Skin of body (tissue), 1 donor: ENCODE measurements at regions not wholly inside any gene's neighbourhood (a gene's known extent, or its start where the extent isn't known, plus 50 kb on each side); places are given as distances from the start of the nearest gene placed in this dataset.

Experiments
- DNase-seq: peaks from one replicate; lab custom pipeline; 2025; lab: John Stamatoyannopoulos, UW

- no peak for DNase-seq
These were observed 211.4 kb downstream of the GRIN2B start for GRCh38 chr12:13769966-13770365.

DNA sequence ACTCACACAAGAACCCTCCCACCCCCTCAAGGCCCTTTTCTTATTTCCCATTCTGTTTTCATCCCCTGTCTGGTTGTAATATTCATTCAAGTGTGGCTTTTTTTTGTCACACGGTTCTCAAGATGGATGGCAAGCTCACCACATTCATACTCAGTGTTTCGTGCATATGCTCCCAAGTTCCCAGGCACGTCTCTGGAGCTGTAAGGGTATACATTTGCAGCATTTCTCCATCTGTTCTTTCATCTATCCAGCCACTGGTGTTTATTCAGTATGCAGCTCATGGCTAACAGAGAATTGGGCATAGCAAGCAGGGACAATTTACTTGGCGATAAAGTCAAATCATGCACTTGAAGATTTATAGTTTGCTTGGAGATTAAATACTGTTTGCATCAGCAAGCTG, 212.1 kb downstream of the GRIN2B start:
- no peak for DNase-seq

DNA sequence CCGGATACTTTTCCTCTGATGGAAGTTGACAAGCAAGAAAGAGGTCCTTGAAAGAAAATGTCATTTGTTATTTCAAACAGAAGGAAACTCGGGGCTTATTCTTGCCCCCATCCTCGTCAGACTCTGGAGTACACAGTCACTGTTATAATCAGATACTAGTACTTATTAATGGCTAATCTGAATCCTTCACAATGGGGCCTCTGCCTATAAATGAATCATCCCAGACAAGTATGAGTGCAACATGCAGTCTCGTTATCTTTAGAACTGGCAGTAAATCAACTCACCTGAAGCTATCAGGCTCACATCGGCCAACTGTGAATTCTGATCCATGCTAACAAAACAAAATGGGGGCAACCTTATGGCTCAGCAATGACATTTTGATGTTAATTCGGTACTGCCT, 216.7 kb downstream of the GRIN2B start:
- no peak for DNase-seq

GRCh38 chr12:13749389-13749788, 232.0 kb downstream of the GRIN2B start:
- DNase-seq = no peak

- no peak for DNase-seq
These were observed 236.1 kb downstream of the GRIN2B start for GRCh38 chr12:13745111-13745860.

GRCh38 chr12:13744561-13744960, 236.8 kb downstream of the GRIN2B start:
- no peak for DNase-seq

DNA sequence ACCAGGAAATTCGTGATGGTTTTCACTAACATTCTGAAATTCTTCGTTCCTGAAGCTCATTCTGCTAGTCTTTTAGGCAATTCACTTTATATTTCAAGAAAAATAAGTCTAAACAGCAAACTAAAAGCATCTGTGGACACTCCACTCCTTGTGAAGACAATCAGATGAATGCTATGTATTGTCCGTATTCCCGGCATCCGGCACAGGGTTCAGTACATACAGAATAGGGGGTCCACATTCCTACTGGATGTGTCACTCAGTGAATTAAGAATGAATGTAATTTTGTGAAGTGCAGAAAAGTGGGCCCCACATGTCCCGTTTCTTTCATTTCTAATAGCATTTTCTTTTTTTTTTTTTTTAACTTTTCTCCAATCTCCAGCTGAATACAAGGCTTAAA, 241.3 kb downstream of the GRIN2B start:
- DNase-seq = no peak

- DNase-seq = no peak
These were observed 245.7 kb downstream of the GRIN2B start for GRCh38 chr12:13735734-13736133.

- DNase-seq = no peak
These were observed 246.7 kb downstream of the GRIN2B start for GRCh38 chr12:13734584-13735152.

DNA sequence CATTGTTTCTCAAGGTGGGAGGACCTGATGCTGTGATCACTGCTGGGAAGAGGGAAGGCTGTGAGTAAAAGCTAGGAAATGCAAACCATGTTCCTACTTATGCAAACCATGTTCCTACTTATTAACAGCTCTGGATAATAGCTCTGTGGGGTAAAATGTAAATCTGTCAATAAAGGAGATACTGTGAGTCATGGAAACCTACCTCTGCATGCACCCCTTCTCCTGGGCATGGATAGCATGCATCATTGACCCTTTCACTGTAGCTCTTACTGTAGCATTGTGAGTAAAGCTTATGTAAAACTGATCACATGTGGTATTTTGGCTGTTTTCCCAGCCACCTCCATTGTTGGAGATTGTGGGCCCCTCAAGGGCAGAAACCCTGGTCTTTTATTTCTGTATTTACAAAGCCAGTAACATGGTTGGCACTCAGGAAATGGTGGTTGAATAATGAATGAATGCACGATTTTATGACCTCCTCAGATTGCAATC, 253.7 kb downstream of the GRIN2B start:
- no peak for DNase-seq

GRCh38 chr12:13725049-13725448, 256.4 kb downstream of the GRIN2B start:
- DNase-seq = no peak

- no peak for DNase-seq
These were observed 257.3 kb downstream of the GRIN2B start for GRCh38 chr12:13724136-13724535.

GRCh38 chr12:13719986-13720385, 261.4 kb downstream of the GRIN2B start:
- DNase-seq = no peak

DNA sequence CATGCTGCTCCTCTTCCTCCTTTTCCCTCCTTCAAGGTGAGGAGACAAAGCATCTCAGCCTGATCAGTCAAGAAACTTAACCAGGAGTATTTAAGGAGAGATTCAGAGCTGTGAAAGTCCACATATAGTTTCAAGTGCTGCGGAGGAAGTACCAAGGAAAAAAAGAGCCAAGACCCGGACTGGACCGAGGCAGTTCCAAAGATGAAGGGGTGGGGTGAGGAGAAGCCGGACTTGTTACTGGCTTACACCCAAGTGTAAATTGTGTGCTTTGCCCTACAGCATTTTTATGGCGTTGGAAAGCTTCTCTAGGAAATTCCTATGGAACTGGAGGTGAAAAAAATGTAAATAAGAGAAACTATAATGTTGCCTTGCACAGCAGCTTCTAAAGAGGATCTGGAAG, 263.1 kb downstream of the GRIN2B start:
- DNase-seq = no peak

DNA sequence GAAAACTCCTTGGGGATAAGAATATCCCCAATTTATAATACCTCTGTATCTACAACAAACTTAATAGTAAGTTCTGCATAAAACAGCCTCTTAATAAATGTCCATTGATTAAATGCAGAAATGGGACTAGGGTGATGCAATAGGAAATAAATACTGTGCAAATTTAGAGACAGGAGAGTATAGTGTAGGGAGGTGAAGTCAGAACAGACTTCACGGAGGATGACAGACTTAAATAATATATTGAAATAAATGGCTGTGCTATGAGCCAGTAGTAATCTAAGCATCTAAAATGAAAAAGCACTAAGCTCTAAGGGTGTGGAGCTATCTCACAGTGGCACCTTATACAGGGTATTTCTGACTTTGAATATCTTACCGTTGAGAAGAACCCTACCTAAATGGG, 265.3 kb downstream of the GRIN2B start:
- no peak for DNase-seq

DNA sequence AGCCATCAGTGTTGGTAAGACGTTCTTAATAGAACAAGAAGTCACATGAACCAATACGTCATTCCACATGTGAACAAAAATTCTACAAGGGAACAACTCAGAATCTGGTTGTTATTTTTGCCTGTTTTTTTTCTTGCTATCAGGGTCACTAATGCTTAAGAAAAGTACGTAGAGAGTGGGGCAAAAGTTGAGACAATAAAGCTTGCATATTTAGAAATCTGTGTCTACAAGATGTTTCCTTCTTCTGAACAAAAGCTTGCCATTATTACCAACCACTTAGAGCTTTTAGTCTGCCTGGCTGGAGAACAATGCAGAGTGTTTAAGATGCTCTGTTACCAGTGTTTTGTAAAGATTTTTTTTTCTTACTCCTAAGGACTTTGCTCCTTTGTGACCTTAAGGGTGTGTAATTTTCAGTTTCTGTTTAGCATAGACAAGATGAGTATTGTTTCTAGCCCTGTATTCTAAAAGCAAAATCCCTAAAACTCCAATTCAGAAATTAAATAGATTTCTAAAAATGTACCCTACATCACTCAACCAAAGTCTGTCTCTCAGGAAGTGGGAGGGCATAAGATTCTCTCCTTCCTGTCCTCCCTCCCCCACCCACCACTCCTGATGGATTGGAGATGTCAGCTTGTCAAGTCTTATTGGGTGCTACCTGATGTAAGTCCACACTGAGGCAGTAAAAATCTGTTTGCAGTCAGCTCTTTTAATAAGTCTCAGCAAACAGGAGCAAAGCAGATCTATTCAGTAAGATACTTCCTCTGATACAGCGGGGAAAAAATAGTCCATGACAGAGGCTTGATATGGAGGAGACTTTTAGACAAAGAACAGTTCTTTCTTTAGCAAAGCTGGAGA, 267.6 kb downstream of the GRIN2B start:
- no peak for DNase-seq

DNA sequence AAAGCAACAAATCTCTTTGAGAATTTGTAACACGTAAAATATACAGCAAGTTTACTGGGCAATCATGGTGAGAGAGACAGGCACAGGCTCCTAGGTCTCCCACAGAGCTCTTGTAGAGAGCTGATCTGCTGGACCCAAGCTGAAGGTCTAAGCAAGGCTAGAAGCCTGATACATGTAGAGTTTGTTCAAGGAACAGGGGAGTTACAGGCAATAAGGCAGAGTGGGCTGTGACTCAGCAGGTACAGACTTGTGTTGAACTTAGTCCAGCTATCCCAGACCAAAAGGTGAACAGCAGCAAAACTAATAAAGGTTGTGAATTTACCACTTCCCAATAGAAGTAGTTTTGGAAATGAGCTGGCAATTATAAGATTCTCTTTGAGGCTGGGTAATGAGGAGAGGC, 273.6 kb downstream of the GRIN2B start:
- no peak for DNase-seq

DNA sequence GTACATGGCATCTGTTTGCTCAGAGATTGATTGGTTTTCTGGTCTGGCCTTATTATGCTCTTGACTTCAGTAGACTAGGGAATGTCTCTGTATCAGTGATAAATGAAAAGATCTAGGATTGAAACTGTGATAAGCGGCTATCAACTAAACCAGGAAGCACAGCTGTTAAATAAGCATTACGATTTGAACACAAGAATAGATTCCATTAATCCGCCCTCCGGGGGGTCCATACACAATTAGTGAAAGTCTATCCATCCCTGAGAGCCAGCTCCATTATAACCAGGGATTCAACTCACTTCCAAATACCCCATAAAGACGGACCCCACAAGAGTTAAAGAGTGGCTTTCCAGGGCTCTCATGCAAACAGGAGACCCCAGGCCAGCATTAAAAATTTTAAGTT, 279.0 kb downstream of the GRIN2B start:
- DNase-seq = no peak

GRCh38 chr12:13701502-13701901, 279.9 kb downstream of the GRIN2B start:
- DNase-seq = no peak

- no peak for DNase-seq
These were observed 283.4 kb downstream of the GRIN2B start for GRCh38 chr12:13697973-13698372.

DNA sequence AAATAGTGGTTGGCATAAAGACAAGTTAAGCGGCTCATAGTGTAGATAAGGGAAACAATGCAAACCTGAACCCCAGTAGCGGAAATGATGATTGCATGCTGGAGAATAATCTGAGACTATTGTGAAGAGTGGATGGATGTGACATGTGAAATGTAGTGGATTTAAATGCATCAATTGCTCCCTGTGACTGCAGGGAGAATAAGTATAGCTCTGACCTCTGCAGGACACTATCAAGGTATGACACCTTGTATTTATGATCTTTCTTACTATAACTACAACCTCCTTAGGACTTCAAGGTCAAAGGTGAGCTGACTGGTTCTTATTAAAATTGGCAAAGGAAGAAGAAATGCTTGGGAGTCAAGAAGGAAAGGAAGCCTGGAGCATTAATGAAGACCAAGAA, 285.6 kb downstream of the GRIN2B start:
- DNase-seq = no peak

DNA sequence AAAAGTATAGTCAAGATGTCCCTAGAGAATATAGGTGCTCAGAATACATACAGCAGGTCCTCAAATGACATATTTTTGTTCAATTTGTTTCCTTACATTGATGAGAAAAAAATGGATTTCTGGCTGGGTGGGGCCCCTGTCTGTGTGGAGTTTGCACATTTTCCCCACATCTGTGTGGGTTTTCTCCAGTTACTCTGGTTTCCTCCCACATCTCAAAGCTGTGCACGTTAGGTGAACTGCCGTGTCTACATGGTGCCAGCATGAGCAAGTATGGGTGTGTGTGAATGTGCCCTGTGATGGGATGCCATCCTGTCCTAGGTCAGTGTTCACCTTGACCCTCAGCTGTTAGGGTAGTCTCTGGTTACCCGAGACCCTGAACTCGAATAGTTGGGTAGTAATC, 289.1 kb downstream of the GRIN2B start:
- no peak for DNase-seq
